T-helper 2 cell treated with Interferon-gamma antibody and Interleukin-4, amounts not matched to agents 5 μg/mL and 100 μg/mL, for 36 hours (primary cell): ENCODE measurements at regions not wholly inside any gene's neighbourhood (a gene's known extent, or its start where the extent isn't known, plus 50 kb on each side); places are given as distances from the start of the nearest gene placed in this dataset.
"Not testable (repeated sequence)": the region's sequence is repeated elsewhere in the genome, so short reads cannot be mapped to it uniquely, and the experiment has no call there.

Source experiments
- DNase-seq: peaks from one replicate; pipeline ENCODE4 v3.0.0; 2021; ENCODE audit warnings: low spot score
- H3K27ac Mint-ChIP-seq: one replicate; pipeline ENCODE4 v1.8.0; 2021; ENCODE audit warnings: mild to moderate bottlenecking, mixed read lengths
- H3K27me3 Mint-ChIP-seq: one replicate; pipeline ENCODE4 v1.8.0; 2021; ENCODE audit warnings: low read depth, mixed read lengths
- H3K36me3 Mint-ChIP-seq: one replicate; pipeline ENCODE4 v1.8.0; 2021; ENCODE audit warnings: low read depth, mixed read lengths
- H3K4me1 Mint-ChIP-seq: one replicate; pipeline ENCODE4 v1.8.0; 2021; ENCODE audit warnings: low read depth, mixed read lengths
- H3K4me3 Mint-ChIP-seq: one replicate; pipeline ENCODE4 v1.8.0; 2022; ENCODE audit warnings: mild to moderate bottlenecking, moderate library complexity, mixed read lengths
- H3K9me3 Mint-ChIP-seq: one replicate; pipeline ENCODE4 v1.8.0; 2021; ENCODE audit warnings: mixed read lengths

GRCh38 chr12:23221926-23222325 lies 597.0 kb downstream of the ETNK1 start:
- no peaks in the 10 kb centered on the region for H3K36me3 Mint-ChIP-seq
- no peaks in the 10 kb centered on the region for H3K27me3 Mint-ChIP-seq
- H3K4me1 Mint-ChIP-seq = no peaks in the 10 kb centered on the region
- no peak overlapping the region for H3K27ac Mint-ChIP-seq
- no peak overlapping the region for H3K4me3 Mint-ChIP-seq
- DNase-seq = no peak
- H3K9me3 Mint-ChIP-seq = peaks cover 4% of the 10 kb centered on the region

DNA sequence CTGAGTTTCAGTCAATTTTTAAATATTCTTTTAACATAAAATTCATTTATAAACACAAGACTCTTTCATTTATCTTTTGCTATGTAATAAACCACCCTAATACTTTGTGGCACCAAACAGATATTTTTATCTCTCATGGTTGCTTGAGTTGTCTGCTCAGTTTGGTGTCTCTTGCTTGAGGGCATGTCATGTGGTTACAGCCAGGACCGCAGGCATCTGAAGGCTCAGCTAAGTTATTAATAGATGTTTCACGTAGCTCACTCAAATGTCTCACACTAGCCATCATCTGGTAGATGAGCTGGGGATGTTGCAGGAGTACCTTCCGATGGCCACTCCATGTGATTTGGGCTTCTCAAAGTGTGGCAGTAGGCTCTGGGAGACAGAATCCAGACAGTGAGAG lies 597.8 kb downstream of the ETNK1 start:
- Mint-ChIP-seq H3K4me1 (no peaks in the 10 kb centered on the region), H3K27ac (no peak overlapping the region), H3K36me3 (no peaks in the 10 kb centered on the region), H3K9me3 (no peaks in the 10 kb centered on the region), H3K27me3 (no peaks in the 10 kb centered on the region), H3K4me3 (no peak overlapping the region)
- DNase-seq = no peak

DNA sequence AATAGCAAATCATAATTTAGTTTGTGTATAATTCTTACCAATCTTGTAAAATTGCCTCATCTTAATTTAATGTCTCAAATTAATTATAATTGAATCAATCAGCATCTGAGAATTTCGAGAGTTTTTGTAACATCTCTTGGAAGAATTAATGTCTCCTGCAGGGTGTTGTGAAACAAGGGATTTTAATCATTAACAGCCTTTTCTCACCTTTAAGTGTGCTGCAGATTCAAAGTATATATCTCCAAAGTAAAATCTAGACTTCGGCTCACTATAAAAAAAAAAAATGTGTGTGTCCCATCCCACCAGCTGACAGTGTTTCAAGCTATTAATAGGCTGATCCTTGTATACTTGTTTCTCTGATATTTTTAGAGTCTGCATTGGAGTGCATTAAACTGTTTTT lies 603.1 kb downstream of the ETNK1 start:
- H3K36me3 Mint-ChIP-seq = no peaks in the 10 kb centered on the region
- H3K4me3 Mint-ChIP-seq = no peak overlapping the region
- H3K4me1 Mint-ChIP-seq = no peaks in the 10 kb centered on the region
- no peak overlapping the region for H3K27ac Mint-ChIP-seq
- no peaks in the 10 kb centered on the region for H3K27me3 Mint-ChIP-seq
- H3K9me3 Mint-ChIP-seq = no peaks in the 10 kb centered on the region
- no peak for DNase-seq

DNA sequence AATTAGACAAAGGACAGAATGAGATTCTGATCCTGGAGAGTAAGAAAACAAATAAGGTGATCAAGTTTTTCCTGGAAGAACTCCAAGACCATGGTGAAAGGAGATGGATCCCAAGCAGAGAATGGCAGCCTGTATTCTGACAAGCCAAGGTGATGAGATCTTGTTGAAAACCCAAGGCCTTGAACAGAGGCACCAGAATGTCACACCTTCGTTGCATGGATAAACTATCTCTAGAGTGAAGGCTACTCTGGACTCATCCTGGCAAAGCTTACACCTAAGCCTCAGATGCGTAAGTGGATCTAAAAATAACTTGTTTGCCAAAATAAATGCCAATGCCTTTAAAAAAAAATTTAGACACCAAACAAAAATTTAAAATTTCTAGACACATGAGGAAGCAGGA lies 605.9 kb downstream of the ETNK1 start:
- Mint-ChIP-seq H3K27me3 (no peaks in the 10 kb centered on the region), H3K4me1 (no peaks in the 10 kb centered on the region), H3K4me3 (no peak overlapping the region), H3K36me3 (no peaks in the 10 kb centered on the region), H3K27ac (no peak overlapping the region), H3K9me3 (no peaks in the 10 kb centered on the region)
- DNase-seq = no peak

GRCh38 chr12:23236066-23236780 lies 611.3 kb downstream of the ETNK1 start:
- no peaks in the 10 kb centered on the region for H3K36me3 Mint-ChIP-seq
- no peak for DNase-seq
- H3K9me3 Mint-ChIP-seq = no peaks in the 10 kb centered on the region
- H3K27ac Mint-ChIP-seq = no peak overlapping the region
- H3K4me1 Mint-ChIP-seq = no peaks in the 10 kb centered on the region
- no peak overlapping the region for H3K4me3 Mint-ChIP-seq
- H3K27me3 Mint-ChIP-seq = no peaks in the 10 kb centered on the region

DNA sequence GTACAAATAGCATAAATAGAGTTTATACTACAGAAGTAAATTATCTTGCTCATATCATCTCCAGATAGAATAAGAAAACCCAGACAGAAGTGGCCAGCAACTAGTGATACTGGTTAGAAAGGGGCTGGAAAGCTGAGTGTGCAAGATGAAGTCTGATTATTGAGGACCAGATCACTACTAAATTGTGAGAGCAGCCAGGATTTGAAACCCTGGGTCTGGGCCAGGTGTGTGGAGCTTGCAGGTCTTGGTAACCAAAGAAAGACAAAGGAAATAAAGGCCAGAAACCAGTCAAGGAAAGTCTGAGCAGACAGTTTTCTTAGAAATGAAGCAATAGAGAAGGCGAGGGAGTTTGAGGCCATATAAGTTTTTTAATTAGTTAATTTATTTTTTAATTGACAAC lies 611.8 kb downstream of the ETNK1 start:
- Mint-ChIP-seq H3K4me1 (no peaks in the 10 kb centered on the region), H3K27ac (no peak overlapping the region), H3K4me3 (no peak overlapping the region), H3K27me3 (no peaks in the 10 kb centered on the region), H3K36me3 (no peaks in the 10 kb centered on the region), H3K9me3 (no peaks in the 10 kb centered on the region)
- no peak for DNase-seq

GRCh38 chr12:23238190-23238589 lies 613.2 kb downstream of the ETNK1 start:
- no peak for DNase-seq
- Mint-ChIP-seq H3K9me3 (no peaks in the 10 kb centered on the region), H3K27ac (no peak overlapping the region), H3K4me3 (no peak overlapping the region), H3K36me3 (no peaks in the 10 kb centered on the region), H3K27me3 (no peaks in the 10 kb centered on the region), H3K4me1 (no peaks in the 10 kb centered on the region)

DNA sequence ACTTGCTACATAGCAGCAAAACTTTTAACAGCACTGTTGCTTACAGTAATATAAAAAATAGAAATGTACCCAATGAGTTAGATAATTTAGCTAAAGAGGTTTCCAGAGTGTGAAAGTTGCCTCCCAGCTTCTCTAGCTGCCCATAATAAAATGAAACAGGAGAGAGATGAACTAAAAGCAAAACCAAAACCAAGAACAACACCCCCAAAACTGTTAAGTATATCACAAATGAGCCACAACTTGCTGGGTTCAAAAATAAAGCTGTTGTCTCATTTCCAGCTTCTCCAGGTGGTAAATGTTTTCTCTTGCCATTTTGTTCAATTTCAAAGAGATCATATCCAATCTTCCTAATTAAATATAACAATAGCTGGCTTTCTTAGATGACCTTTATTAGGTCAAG lies 614.0 kb downstream of the ETNK1 start:
- Mint-ChIP-seq H3K9me3 (no peaks in the 10 kb centered on the region), H3K27me3 (no peaks in the 10 kb centered on the region), H3K36me3 (no peaks in the 10 kb centered on the region)

DNA sequence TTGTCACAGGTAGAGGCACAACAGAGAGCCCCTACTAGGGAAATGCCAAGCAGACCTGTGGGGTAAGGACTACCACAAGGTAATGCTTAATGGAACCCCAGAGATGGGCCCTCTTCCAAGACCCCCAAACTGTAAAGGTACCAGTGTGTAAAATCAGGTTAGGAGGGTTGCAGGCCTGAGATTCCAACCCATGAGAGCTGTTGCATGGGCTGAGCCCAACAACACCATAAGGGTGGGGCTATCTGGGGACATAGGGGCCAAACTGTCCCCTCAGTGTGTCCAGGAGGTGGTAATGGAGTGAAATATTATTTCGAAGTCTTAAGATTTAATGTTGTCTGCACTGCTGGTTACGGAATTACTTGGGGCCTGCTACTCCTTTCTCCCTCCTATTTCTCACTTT lies 620.2 kb downstream of the ETNK1 start:
- DNase-seq = no peak
- no peak overlapping the region for H3K27ac Mint-ChIP-seq
- no peaks in the 10 kb centered on the region for H3K27me3 Mint-ChIP-seq
- no peaks in the 10 kb centered on the region for H3K9me3 Mint-ChIP-seq
- no peaks in the 10 kb centered on the region for H3K4me1 Mint-ChIP-seq
- H3K36me3 Mint-ChIP-seq = no peaks in the 10 kb centered on the region
- no peak overlapping the region for H3K4me3 Mint-ChIP-seq

More for the DNA sequence above, 614.0 kb downstream of the ETNK1 start:
- H3K27ac Mint-ChIP-seq = no peak overlapping the region
- no peak overlapping the region for H3K4me3 Mint-ChIP-seq
- no peak for DNase-seq
- no peaks in the 10 kb centered on the region for H3K4me1 Mint-ChIP-seq

DNA sequence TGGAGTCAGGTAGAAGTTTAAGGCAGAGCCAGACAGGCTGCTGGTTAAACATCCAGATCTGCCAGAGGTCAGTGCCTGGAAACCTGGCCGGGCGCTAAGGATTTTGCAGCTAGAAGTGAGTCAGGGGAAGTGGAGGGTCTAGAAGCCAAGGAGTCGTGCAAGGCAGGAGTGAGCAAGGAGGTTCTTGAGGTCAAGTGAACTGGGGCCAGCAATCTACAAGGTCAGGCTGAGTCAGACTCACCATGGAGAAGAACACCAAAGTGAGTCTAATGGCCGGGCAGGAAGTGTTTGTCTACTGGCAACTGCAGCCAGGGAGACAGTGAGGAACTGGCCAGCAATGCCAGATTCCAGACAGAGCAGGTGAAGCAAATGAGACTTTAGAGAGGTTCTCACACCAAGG lies 628.2 kb downstream of the ETNK1 start:
- H3K4me1 Mint-ChIP-seq = no peaks in the 10 kb centered on the region
- no peak overlapping the region for H3K27ac Mint-ChIP-seq
- no peak for DNase-seq
- no peaks in the 10 kb centered on the region for H3K27me3 Mint-ChIP-seq
- H3K9me3 Mint-ChIP-seq = peaks cover 19% of the 10 kb centered on the region
- no peaks in the 10 kb centered on the region for H3K36me3 Mint-ChIP-seq
- no peak overlapping the region for H3K4me3 Mint-ChIP-seq

- H3K27ac Mint-ChIP-seq, H3K36me3 Mint-ChIP-seq, H3K4me3 Mint-ChIP-seq, H3K27me3 Mint-ChIP-seq, H3K4me1 Mint-ChIP-seq, DNase-seq: not testable (repeated sequence)
- peaks cover 19% of the 10 kb centered on the region for H3K9me3 Mint-ChIP-seq
These were observed 628.9 kb downstream of the ETNK1 start for GRCh38 chr12:23253910-23254309.

GRCh38 chr12:23259558-23259957 lies 634.6 kb downstream of the ETNK1 start:
- Mint-ChIP-seq H3K4me3 (no peak overlapping the region), H3K27me3 (no peaks in the 10 kb centered on the region), H3K27ac (no peak overlapping the region), H3K9me3 (peaks cover 9% of the 10 kb centered on the region), H3K4me1 (no peaks in the 10 kb centered on the region), H3K36me3 (no peaks in the 10 kb centered on the region)
- no peak for DNase-seq

- no peaks in the 10 kb centered on the region for H3K36me3 Mint-ChIP-seq
- peaks cover 5% of the 10 kb centered on the region for H3K9me3 Mint-ChIP-seq
- H3K27me3 Mint-ChIP-seq = no peaks in the 10 kb centered on the region
- H3K4me1 Mint-ChIP-seq = no peaks in the 10 kb centered on the region
- no peak for DNase-seq
- no peak overlapping the region for H3K4me3 Mint-ChIP-seq
- H3K27ac Mint-ChIP-seq = no peak overlapping the region
These were observed 637.7 kb downstream of the ETNK1 start for GRCh38 chr12:23262670-23263069.

DNA sequence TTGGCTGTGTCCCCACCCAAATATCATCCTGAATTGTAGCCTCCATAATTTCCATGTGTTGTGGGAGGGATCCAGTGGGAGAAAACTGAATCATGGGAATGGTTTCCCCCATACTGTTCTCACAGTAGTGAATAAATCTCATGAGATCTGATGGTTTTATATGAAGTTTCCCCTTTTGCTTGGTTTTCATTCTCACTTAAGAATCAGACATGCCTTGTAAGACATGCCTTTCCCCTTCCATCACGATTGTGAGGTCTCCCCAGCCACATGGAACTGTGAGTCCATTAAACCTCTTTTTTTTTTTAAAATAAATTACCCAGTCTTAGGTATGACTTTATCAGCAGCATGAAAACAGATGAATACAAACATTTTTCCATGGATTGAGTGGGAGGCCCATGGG lies 652.9 kb downstream of the ETNK1 start:
- H3K4me1 Mint-ChIP-seq = no peaks in the 10 kb centered on the region
- no peaks in the 10 kb centered on the region for H3K27me3 Mint-ChIP-seq
- H3K4me3 Mint-ChIP-seq = no peak overlapping the region
- H3K36me3 Mint-ChIP-seq = no peaks in the 10 kb centered on the region
- no peak overlapping the region for H3K27ac Mint-ChIP-seq
- peaks cover under 1% of the 10 kb centered on the region for H3K9me3 Mint-ChIP-seq
- DNase-seq = no peak

DNA sequence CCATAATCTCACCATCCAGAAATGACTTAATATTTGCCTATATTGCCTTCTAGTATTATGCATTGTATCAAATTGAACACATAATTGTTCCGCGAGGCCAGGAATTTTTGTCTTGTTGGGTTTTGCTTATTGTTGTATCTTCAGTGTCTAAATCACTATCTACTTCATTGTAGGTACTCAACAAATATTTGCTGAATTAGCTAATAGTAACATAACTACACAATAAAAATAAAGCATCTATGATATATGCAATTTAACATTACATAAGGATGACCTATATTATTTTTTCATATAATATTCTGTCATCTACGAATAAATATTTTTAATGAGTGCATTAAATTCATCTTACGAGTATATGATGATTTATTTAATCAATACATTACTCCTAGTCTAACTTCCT lies 656.3 kb downstream of the ETNK1 start:
- H3K27me3 Mint-ChIP-seq = no peaks in the 10 kb centered on the region
- H3K9me3 Mint-ChIP-seq = peaks cover 13% of the 10 kb centered on the region
- H3K4me1 Mint-ChIP-seq = no peaks in the 10 kb centered on the region
- H3K36me3 Mint-ChIP-seq = no peaks in the 10 kb centered on the region
- H3K27ac Mint-ChIP-seq = no peak overlapping the region
- H3K4me3 Mint-ChIP-seq = no peak overlapping the region
- DNase-seq = no peak
